NOMO-1 (cell line): ENCODE measurements at regions not wholly inside any gene's neighbourhood (a gene's known extent, or its start where the extent isn't known, plus 50 kb on each side); places are given as distances from the start of the nearest gene placed in this dataset.
A peak's percentile ranks its signal among the peaks of the same experiment; 100 is the strongest.

ENCODE experiments used
- DNase-seq, 2 experiments: peaks; one replicate each; lab custom pipeline; 2025; ENCODE audit not compliant: unreplicated experiment in 2 of 2; lab: John Stamatoyannopoulos, UW

DNA sequence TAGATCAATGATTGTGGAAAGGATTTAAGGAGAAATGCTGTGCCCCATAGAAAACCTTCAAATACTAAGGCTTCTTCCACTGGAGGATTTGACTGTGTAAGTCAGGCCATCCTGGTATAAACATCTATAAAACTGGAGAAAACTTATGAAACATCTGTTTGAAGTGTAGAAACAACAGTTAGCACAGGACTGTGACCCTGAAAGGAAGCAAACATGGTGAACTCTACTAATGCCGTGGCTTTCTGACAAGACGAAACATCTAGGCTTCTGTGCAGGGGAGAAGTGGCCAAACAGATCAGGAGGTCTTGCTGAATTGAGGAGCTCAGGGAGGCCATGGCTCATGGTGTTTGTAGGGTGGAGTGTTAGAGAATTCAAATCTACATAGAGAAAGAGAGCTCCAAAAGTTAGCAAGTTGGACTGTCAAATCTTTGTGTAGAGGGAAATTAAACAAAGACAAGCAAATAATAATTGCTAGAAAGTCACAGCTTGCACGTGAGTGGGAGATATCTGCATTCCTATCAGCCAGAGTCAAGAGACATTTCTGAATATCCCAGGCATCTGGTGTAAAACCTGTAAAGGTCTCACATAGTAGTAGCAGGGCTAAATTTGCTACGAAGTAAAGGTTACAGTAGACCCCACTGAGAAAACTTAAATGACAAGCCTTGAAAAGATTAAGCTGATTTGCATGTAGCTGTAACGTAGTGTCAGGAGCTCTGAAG lies 566.8 kb upstream of the B3GALT2 start:
- DNase-seq = no peak

DNA sequence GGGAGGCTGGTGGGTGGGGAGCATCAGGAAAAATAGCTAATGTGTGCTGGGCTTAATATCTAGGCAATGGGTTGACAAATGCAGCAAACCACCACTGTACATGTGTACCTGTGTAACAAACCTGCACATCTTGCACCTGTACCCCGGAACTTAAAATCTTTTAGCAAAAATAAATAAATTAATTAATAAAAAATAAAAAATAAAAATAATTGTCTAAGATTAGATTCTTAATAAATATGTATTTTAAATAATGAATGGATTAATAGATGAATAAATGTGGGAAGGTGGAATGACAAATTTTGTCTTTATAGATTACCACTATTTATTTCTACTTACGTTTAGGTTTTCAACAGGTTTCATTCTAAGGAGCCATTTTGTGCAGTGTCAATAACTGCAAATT lies 563.5 kb upstream of the B3GALT2 start:
- no peak for DNase-seq

DNA sequence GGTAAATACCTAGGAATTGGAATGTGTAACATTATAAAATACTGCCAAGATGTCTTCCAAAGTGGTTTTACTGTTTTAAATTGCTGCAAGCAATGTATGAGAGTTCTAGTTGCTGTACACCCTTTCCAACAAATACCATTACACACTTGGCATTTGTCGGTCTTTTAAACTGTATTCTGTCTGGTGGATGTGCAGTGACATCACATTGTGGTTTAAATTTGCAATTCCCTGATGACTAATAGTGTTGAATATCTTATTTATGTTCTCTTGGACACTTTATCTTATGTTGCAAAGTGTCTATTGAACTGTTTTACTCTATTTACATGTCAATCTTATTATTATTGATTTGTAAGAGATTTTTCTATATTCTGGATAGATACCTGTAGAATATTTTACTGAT lies 561.2 kb upstream of the B3GALT2 start:
- DNase-seq = no peak

DNA sequence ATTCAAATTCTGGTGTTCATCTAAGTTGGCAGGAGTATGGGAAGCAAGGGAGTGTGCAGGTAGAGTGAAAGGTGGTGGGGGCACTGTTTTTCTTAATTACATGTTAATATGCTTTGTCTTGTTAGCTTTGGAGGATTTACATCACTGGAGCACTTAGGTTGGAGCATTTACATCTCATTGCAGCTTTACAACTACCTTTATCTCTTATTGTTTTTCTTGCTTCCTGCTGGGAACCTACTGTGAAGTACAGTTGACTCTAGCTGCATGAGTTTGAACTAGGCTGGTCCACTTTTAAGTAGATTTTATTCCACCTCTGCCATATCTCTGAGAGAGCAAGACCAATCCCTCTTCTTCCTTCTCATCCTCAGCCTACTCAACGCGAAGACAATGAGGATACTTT lies 554.8 kb upstream of the B3GALT2 start:
- DNase-seq = no peak

DNA sequence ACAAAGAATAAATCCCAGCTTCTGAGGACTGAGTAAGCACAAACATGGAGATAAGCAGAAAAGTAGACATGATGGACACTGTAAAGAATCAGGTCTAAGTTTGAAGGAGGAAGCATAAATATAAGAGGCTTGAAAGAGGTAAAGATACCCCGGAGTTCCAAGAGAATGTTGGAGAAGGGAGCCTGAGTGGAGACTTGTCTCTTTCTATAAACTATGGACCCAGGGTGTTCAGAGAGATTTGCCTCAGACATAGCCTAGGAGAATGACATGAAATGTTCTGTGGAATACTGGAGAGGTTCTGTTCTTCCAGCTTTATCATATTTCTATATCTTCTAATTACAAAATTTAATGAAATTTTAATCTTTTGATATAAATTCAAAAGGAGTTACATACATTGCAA lies 554.3 kb upstream of the B3GALT2 start:
- no peak for DNase-seq

DNA sequence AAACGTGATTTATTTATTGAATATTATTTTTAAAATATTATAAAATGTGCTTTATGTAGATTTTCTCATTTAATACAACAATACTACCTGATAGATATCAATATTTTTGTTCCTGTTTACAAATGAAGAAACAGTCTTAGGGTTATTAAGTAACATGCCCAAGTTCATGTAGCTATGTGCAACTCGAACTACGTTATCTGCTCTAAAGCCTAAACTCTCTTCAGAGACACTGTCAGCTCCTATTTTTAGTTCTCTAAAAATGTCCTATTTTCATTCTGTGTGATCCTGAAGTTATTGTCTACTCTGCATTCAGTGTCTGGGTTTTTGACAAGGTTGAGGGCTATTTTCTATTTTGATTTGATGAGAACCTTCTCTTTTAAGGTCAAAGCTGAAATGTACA lies 550.1 kb upstream of the B3GALT2 start:
- DNase-seq = no peak

DNA sequence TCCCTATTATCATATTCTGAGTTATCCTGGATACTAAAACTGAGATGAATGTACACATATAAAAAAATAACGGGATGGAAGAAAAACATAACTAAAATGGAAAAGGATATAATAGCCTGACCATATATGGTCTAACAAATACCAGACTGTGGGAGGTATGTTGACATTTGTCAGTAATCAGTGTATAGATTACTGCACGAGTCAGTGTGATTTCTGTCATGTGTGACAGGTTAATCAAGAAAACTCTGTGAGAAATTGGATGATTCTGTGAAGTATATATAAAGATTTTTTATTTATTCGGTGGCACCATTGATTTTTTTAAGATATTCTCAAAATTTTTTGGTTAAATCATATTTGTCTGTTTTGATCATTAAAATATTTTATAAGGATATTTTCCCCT lies 547.3 kb upstream of the B3GALT2 start:
- no peak for DNase-seq

DNA sequence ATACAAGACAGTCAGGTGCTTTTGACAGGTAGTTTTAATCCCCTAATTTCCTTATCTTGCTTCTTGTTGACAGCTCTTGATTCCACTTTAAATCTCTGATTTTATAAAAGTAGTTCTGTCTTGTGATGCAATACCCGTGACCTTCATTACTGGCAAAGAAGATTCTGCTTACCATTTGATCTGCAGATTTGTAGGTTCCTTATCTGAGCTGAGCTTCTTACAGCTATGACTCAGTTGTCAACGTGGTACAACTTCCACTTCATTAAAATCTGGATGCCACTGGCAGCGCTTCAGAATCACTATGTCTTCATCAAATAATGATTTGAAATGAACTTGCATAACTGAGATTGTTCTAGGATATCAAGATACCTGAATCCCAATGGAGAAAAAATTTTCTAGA lies 543.6 kb upstream of the B3GALT2 start:
- peak in 1 of 2 experiments; percentile 25 for DNase-seq

DNA sequence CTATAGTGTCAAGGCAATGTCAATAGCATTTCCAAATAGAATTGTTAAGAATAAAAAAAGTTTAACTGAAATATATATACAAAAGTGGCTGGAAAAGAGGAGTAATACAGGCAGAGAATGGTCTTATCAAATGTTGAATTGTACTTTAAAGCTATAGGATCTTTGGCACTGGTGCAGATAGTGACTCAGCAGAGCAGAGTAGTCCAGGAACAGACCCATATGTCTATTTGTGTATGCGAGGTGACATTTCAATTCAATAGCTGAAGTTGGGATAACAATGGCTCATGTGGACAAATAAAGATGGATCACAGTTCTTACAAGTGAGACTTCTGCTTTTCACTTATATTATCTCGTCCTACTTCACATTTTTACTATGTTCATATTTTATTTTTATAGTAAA lies 543.0 kb upstream of the B3GALT2 start:
- DNase-seq = peak in 1 of 2 experiments; percentile 10

DNA sequence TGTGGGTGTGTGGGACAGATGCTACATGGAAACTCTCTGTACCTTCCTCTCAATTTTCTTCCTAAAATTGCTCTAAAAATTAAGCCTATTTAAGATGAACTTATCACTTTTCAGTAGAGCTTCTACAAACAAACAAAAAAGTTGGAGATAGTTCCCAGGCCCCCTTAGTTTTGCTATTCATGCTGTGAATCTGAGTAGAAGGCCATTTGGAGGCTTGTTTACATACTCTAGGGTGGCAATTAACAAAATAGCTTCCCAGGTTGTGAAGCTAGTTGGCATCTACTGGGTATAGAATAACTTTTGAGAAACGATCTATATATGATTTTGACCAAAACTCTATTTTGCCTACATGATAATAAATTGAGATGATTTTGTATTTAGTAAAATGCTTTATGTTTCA lies 541.4 kb upstream of the B3GALT2 start:
- no peak for DNase-seq

DNA sequence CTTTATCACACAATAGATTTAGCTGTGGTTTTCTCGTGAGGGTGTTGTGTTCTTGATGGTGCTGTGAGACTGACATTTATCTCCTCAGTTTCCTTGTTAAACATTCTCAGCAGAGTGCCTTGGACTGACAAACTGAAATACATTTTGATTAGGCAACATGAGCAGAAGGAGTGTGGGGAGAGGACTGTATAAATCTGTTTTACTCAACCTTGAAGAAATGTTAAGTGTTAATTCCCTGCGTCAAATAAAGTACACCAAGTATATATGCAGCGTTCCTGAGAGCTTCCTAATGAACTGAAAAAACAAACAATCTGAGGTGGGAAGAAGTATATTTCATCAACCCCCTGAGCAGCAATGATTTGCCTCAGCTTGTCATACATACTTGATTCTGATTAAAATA lies 540.3 kb upstream of the B3GALT2 start:
- no peak for DNase-seq

DNA sequence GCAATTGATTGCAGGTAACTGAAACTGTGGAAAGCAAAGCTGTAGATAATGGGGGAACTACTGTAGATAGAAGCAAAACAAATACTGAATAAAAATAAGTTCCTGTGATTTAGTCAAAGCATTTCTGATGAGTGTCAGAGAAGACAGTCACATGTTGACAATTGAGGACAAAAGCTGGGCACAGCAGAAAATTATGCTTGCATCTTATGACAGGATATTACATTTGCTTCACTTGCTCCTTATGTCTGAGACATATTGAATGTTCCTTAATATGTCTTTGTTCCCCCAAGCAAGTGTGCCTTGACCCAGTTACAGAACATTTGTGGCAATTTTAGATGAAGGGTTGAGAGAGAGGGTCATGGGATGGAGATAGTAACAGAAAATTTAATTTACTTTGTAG lies 526.0 kb upstream of the B3GALT2 start:
- DNase-seq = no peak

DNA sequence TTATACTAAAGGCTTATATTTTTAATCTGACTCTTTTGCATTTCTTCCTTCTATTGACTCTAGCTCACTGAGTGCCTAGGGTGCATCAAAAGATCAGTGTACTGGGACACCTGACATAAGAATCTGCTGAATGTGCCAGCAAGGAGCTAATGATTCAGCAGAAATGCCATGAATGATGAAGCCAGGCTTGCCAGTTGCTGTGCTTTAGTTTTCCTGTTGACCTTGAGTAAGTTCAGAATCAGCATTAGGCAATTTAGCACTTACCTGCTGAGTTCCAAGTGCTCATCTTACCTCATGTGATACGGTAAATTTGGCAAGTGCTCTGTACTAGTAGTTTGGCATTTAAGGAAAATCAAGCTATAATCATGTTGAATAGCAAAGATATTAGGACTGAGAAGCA lies 523.2 kb upstream of the B3GALT2 start:
- no peak for DNase-seq

DNA sequence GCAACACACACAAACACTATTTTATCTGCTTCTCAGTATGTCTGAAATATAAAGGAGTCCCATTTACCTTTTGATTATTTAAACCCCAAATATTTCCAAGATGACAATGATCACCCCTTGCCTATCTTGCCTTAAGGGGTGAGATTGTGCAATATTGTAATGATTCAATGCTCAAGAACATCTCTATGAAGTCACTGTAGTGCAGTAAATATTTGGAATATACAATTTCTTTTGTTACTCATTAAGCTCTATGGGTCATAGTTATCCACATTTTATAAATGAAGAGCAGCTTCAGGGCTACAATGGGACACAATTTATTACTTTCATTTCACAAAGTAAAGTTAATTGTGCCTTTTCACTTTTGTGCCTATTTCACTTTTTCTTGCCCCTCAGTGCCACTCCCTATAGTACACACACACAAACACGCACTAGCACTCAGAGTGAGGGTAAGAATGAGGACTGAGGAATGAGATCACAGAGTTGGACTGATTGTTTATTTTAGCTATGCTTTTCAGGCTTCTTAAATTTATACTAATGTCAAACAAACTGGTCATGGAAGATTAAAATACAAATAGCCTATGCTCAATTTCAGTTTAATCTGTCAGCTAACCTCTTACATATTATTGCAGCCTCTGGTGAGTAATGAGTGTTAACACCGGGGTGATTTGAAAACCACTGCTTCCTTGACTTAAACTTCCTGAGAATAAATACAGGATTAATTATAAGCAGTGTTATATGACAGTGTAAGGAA lies 521.0 kb upstream of the B3GALT2 start:
- no peak for DNase-seq

DNA sequence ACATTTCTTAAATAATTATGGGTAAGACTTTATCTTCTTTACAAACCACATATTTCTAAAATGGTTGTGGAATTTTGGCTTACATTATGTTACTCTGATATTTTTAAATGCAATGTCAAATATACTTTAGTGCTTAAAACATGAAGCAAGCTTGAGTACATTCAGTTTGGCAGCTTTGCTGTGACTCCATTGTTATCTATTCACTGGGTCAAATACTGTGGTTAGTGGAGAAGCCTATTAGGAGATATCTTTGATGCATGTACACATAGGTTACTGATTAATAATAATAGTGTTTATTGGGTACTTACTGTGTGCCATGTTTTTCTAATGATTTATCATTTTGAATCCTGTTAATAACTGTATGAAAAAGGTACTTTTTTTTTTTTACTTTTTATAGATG lies 520.4 kb upstream of the B3GALT2 start:
- no peak for DNase-seq

DNA sequence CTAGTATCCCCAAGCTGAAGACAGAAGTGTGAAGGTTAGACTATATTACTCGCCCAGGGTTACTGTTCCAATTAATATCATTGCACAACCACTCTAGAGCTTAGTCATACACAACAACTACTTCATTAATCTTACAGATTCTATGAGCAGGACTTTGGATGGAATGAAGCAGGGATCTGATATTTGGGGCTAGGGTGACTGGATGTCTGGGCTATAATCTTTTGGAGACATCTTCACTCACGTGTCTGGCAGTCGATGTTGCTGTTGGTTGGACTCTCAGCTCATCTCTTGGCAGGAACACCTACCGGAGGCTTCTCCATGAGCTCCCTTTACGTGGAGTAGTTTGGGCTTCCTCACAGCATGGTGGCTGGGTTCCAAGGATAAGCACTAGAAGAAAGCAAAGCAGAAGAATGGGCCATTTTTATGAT lies 519.2 kb upstream of the B3GALT2 start:
- DNase-seq = peak in 1 of 2 experiments; percentile 10

DNA sequence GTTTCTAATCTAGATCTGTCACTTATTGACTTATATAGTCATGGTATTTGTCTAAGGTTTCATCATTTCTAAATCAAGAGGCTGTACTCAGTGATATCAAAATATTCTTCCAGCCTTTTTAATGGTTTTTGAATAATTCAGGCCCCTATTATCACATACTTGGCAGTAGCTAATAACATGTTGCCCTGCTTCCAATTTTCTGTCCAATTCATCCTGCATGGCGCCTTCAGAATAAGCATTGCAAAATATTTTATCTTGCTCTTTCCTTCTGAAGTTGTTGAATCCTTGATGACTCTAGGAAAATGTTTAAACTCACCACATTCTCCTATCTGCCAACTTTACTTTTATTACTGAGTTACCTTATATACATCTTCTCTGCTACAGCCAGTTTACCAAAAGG lies 517.2 kb upstream of the B3GALT2 start:
- DNase-seq = no peak

DNA sequence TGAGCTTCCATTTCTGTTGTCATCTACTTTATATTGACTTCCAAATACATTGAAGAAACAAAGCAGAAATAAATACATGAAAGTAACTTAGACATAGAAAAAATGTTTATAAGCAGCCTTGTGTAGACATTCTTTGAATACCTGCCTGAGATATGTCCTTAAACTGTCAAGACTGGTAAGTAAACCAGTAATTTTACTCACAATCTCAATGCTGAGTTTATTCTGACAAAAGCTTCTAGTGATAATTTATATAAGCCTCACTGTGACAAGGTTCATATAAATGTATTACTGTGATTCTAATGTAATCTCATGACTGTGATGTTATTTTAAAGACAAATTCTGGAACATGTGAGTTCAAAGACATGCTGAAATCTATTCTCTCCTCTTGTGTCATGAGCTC lies 516.7 kb upstream of the B3GALT2 start:
- DNase-seq = no peak

DNA sequence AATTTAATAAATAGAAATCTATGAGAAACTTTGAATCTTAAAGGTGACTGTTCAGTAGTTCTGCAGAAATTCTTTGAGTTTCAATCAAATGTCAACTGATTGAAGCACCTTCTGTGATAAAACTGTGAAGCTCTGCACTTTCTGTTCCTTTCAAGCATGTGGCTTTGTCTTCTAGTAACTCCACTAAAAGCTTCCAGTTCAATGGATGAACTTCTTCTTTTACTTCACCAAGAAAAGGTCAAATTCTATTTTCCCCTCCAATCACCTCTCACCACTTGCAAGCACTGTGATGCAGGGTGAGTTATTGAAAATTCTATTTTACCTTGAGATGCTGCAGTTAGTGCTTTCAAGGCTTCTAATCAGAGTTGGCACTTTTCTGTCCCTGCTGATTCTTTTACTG lies 515.3 kb upstream of the B3GALT2 start:
- DNase-seq = no peak

DNA sequence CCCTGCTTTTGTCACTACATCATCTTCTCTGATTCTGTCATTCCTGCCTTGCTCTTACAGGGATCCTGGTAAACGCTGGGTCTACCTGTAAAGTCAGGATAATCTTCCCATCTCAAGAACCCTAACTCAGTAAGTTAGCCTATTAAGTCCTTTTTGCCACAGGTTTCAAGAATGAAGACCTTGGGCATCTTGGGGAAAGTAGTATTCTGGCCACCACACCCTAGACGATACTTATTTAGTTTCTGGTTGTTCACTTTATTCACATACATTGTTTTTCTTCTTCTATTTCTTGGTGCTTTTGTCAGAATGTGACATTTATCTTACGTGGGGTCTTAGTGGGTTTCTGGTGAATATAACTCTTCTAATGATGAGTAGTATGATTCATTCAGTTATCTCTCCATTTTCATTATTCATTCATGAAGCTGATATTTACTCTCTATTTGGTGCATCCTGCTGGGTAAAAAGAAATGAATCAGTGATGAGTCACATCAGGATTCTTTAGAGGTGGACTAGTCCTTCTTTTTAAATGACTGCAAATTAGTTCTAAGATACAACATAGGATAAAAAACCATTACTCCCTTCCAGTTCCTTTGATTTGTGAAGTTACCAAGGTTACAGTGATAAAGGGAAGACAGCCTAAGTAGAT lies 514.4 kb upstream of the B3GALT2 start:
- DNase-seq = no peak

DNA sequence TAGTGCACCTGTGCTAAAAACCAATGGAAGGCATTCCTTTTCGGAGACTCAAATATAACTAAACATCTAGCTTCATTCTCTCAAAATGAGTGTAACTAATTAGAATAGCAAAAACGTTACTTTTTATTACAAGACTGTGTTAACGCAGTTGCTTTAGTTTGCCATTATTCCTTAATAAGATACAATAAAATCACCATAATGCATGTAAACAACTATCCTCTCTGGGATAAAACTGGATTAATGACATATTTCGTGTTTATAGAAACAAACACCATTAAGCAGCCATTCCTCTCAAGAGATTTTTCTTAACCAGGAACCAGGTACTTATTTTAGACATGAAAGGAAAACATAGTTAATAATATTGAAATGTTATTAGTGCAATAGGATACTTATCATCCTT lies 512.8 kb upstream of the B3GALT2 start:
- no peak for DNase-seq

DNA sequence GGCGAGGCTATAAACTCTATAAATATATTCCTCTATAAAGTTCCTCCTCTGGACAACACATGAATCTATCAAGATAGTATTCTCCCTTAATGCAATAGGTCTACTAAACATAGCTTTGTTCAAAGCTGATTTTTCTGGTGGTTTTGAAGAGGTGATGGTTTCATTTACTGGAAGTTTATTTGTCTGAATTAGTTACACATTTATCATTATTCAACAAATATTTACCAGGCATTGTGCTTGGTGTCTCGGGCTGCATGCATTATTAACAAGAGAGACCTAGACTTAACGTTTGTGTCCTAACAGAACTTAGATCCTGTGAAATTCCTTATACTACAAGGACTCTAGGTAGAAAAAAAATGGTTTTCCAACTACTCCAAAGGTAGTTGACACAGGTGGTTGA lies 511.4 kb upstream of the B3GALT2 start:
- DNase-seq = no peak
